HEK293 (cell line): ENCODE measurements at regions not wholly inside any gene's neighbourhood (a gene's known extent, or its start where the extent isn't known, plus 50 kb on each side); places are given as distances from the start of the nearest gene placed in this dataset.

Experiments used
- CTCF ChIA-PET: fragments of 350-600 bp; formaldehyde crosslinking; extraction: SDS; loops from one replicate; lab custom pipeline; 2021; ENCODE audit warnings: antibody characterized with exemption; lab: Yijun Ruan, JAX
- POLR2A ChIA-PET: fragments of 300-600 bp; formaldehyde crosslinking; extraction: SDS; loops from one replicate; lab custom pipeline; 2020; ENCODE audit warnings: antibody characterized with exemption, inconsistent platforms; lab: Yijun Ruan, JAX
- H3K27ac ChIP-seq: fragments of 200-500 bp; sonication (Bioruptor generic); 2 replicates; pipeline ENCODE4 v1.5.1; 2014; ENCODE audit warnings: low read depth, low read length, control low read depth, inconsistent platforms; ENCODE audit errors: extremely low read depth
- H3K36me3 ChIP-seq, 2 experiments: fragments of 200-500 bp in 1 of 2; sonication (Bioruptor generic) in 1 of 2; 1 replicate in 1 of 2; 2 replicates in 1 of 2; pipeline ENCODE4 v1.5.1; 2014 to 2017; ENCODE audit warnings: inconsistent platforms in 2 of 2, low read length in 2 of 2; ENCODE audit not compliant: control insufficient read depth in 2 of 2, insufficient read depth in 1 of 2
- H3K4me1 ChIP-seq: fragments of 200-500 bp; sonication (Bioruptor generic); 2 replicates; pipeline ENCODE4 v1.5.1; 2014; ENCODE audit warnings: mild to moderate bottlenecking, low read length, inconsistent platforms; ENCODE audit not compliant: control insufficient read depth, insufficient read depth
- H3K4me3 ChIP-seq: 2 replicates; pipeline ENCODE4 v1.5.1; 2011; ENCODE audit warnings: low read depth, mild to moderate bottlenecking, control low read depth, low read length, moderate library complexity
- H3K9me3 ChIP-seq: fragments of 200-500 bp; sonication (Bioruptor generic); 2 replicates; pipeline ENCODE4 v1.5.1; 2014; ENCODE audit warnings: low read depth, low read length, inconsistent platforms; ENCODE audit not compliant: control insufficient read depth, insufficient read depth
- GLIS1 ChIP-seq: fragments of 450-650 bp; formaldehyde crosslinking; IDR thresholded peaks from 2 replicates; pipeline ENCODE4 v1.5.1; 2016; ENCODE audit warnings: missing biosample characterization, missing genetic modification characterization
- KLF16 ChIP-seq: fragments of 450-650 bp; formaldehyde crosslinking; IDR thresholded peaks from 2 replicates; pipeline ENCODE4 v1.5.1; 2017; ENCODE audit warnings: missing biosample characterization, missing genetic modification characterization
- KLF8 ChIP-seq: fragments of 450-650 bp; formaldehyde crosslinking; IDR thresholded peaks from 2 replicates; pipeline ENCODE4 v1.5.1; 2016; ENCODE audit warnings: missing biosample characterization, missing genetic modification characterization
- SCRT2 ChIP-seq: fragments of 450-650 bp; formaldehyde crosslinking; IDR thresholded peaks from 2 replicates; pipeline ENCODE4 v1.5.1; 2016; ENCODE audit warnings: missing biosample characterization, missing genetic modification characterization
- ZBTB48 ChIP-seq: fragments of 450-650 bp; formaldehyde crosslinking; IDR thresholded peaks from 2 replicates; pipeline ENCODE4 v1.5.1; 2016; ENCODE audit warnings: missing biosample characterization, missing genetic modification characterization
- ZFP37 ChIP-seq: fragments of 450-650 bp; formaldehyde crosslinking; IDR thresholded peaks from 2 replicates; pipeline ENCODE4 v1.5.1; 2016; ENCODE audit warnings: missing biosample characterization, missing genetic modification characterization
- ZIC2 ChIP-seq: fragments of 450-650 bp; formaldehyde crosslinking; IDR thresholded peaks from 2 replicates; pipeline ENCODE4 v1.5.1; 2016; ENCODE audit warnings: missing biosample characterization, missing genetic modification characterization
- ZNF10 ChIP-seq: fragments of 450-650 bp; formaldehyde crosslinking; IDR thresholded peaks from 2 replicates; pipeline ENCODE4 v1.5.1; 2017; ENCODE audit warnings: missing biosample characterization, missing genetic modification characterization
- ZNF112 ChIP-seq: fragments of 450-650 bp; formaldehyde crosslinking; IDR thresholded peaks from 2 replicates; pipeline ENCODE4 v1.5.0; 2017; ENCODE audit warnings: missing biosample characterization, missing genetic modification characterization
- ZNF133 ChIP-seq: fragments of 450-650 bp; formaldehyde crosslinking; IDR thresholded peaks from 2 replicates; pipeline ENCODE4 v1.5.1; 2016; ENCODE audit warnings: missing biosample characterization, missing genetic modification characterization
- ZNF140 ChIP-seq: fragments of 450-650 bp; formaldehyde crosslinking; IDR thresholded peaks from 2 replicates; pipeline ENCODE4 v1.5.1; 2016; ENCODE audit warnings: missing biosample characterization, missing genetic modification characterization
- ZNF16 ChIP-seq: fragments of 450-650 bp; formaldehyde crosslinking; IDR thresholded peaks from 2 replicates; pipeline ENCODE4 v1.5.1; 2016; ENCODE audit warnings: low read depth, missing biosample characterization, missing genetic modification characterization
- ZNF174 ChIP-seq: fragments of 450-650 bp; formaldehyde crosslinking; IDR thresholded peaks from 2 replicates; pipeline ENCODE4 v1.5.0; 2017; ENCODE audit warnings: missing biosample characterization, mild to moderate bottlenecking, missing genetic modification characterization
- ZNF175 ChIP-seq: fragments of 450-650 bp; formaldehyde crosslinking; IDR thresholded peaks from 2 replicates; pipeline ENCODE4 v1.5.1; 2016; ENCODE audit warnings: missing biosample characterization, missing genetic modification characterization
- ZNF184 ChIP-seq: fragments of 450-650 bp; IDR thresholded peaks from 2 replicates; pipeline ENCODE4 v1.5.1; 2018; ENCODE audit warnings: missing biosample characterization, mild to moderate bottlenecking, missing genetic modification characterization
- ZNF341 ChIP-seq: fragments of 450-650 bp; formaldehyde crosslinking; IDR thresholded peaks from 2 replicates; pipeline ENCODE4; 2016; ENCODE audit warnings: low read depth, missing biosample characterization, missing genetic modification characterization
- ZNF37A ChIP-seq: fragments of 450-650 bp; IDR thresholded peaks from 2 replicates; pipeline ENCODE4 v1.5.1; 2018; ENCODE audit warnings: missing biosample characterization, missing genetic modification characterization
- ZNF48 ChIP-seq: fragments of 450-650 bp; formaldehyde crosslinking; IDR thresholded peaks from 2 replicates; pipeline ENCODE4 v1.5.1; 2016; ENCODE audit warnings: missing biosample characterization, missing genetic modification characterization
- ZNF501 ChIP-seq: fragments of 450-650 bp; formaldehyde crosslinking; IDR thresholded peaks from 2 replicates; pipeline ENCODE4 v1.5.1; 2016; ENCODE audit warnings: missing biosample characterization, missing genetic modification characterization
- ZNF561 ChIP-seq: fragments of 450-650 bp; IDR thresholded peaks from 2 replicates; pipeline ENCODE4 v1.5.1; 2018; ENCODE audit warnings: missing biosample characterization, missing genetic modification characterization, borderline replicate concordance
- ZNF624 ChIP-seq: fragments of 450-650 bp; formaldehyde crosslinking; IDR thresholded peaks from 2 replicates; pipeline ENCODE4 v1.5.1; 2017; ENCODE audit warnings: missing biosample characterization, missing genetic modification characterization
- ZNF654 ChIP-seq: fragments of 450-650 bp; formaldehyde crosslinking; IDR thresholded peaks from 2 replicates; pipeline ENCODE4 v1.5.1; 2016; ENCODE audit warnings: low read depth, missing biosample characterization, missing genetic modification characterization
- ZNF664 ChIP-seq: fragments of 450-650 bp; formaldehyde crosslinking; IDR thresholded peaks from 2 replicates; pipeline ENCODE4 v1.5.1; 2016; ENCODE audit warnings: missing biosample characterization, missing genetic modification characterization
- ZSCAN23 ChIP-seq: fragments of 450-650 bp; formaldehyde crosslinking; IDR thresholded peaks from 2 replicates; pipeline ENCODE4 v1.5.1; 2016; ENCODE audit warnings: missing biosample characterization, missing genetic modification characterization
- ZSCAN30 ChIP-seq: fragments of 450-650 bp; IDR thresholded peaks from 2 replicates; pipeline ENCODE4 v1.5.1; 2018; ENCODE audit warnings: missing biosample characterization, mild to moderate bottlenecking, missing genetic modification characterization, moderate library complexity
- TF ChIP-seq, protein P1 (sequence below): fragments of 450-650 bp; formaldehyde crosslinking; IDR thresholded peaks from 2 replicates; pipeline ENCODE4 v1.5.1; 2016; ENCODE audit warnings: missing biosample characterization, missing genetic modification characterization
- TF ChIP-seq, protein P2 (sequence below): IDR thresholded peaks from 2 replicates; pipeline ENCODE4 v1.6.1; 2011; ENCODE audit warnings: mild to moderate bottlenecking, low read depth, low read length, borderline replicate concordance
- TF ChIP-seq, protein P3 (sequence below): fragments of 450-650 bp; formaldehyde crosslinking; IDR thresholded peaks from 2 replicates; pipeline ENCODE4 v1.5.1; 2016; ENCODE audit warnings: missing biosample characterization, missing genetic modification characterization
- TF ChIP-seq, protein P4 (sequence below): fragments of 450-650 bp; formaldehyde crosslinking; IDR thresholded peaks from 2 replicates; pipeline ENCODE4 v1.5.1; 2016; ENCODE audit warnings: missing biosample characterization, missing genetic modification characterization

DNA sequence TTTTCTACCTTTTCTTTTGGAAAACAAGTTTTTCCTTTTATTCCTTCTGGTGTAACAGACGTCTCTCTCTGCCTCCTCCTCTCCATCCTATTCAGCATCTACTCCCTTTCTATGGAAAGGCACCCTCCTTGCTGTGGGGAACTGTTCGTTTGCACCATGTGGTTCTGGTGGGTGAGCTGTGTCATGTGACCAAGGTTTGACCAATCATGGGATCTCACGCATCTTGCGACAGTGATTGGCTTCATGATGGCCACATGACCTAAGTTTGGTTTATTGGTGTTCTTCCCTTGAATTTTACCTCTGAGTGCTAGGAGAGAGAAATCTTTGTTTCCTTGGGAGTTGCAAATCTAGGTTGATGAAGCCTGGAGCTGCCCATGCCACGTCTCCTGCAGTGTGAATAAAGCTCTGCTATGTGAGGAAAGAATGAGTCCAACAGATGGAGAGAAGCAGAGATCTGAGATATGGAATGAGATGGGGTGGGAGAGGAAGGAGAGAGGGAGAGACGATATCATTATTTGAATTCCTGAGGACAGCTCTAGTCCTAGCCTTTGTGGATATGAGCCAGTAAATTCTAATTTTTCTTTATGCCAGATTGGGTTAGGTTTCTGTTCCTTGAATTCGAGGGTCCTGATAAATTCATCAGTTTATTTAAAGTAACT, 178.8 kb upstream of the IL12B start:
- CTCF ChIA-PET, result interaction anchor here (0.7 kb wide), 1 partner anchor 55 kb away, joined by 3 read pairs; no protein-coding TSS in a partner anchor
- H3K9me3 ChIP-seq, result no peaks in the 10 kb centered on the region; the same call in 1 of the 2 replicates
- H3K4me1 ChIP-seq, result peaks cover 14% of the 10 kb centered on the region
- no peaks in the 10 kb centered on the region for H3K36me3 ChIP-seq
- no peak overlapping the region for H3K4me3 ChIP-seq
- POLR2A ChIA-PET, result no interaction called here
- TF ChIP-seq ZNF16, result no peak
- no peak for TF ChIP-seq ZNF561 (tag by site-specific recombination)
- no peak for TF ChIP-seq ZBTB48 (tag by site-specific recombination)
- TF ChIP-seq ZNF37A, result no peak
- TF ChIP-seq ZFP37 (tag by site-specific recombination), result no peak
- TF ChIP-seq ZNF664 (tag by site-specific recombination), result no peak
- TF ChIP-seq, protein P1, sequence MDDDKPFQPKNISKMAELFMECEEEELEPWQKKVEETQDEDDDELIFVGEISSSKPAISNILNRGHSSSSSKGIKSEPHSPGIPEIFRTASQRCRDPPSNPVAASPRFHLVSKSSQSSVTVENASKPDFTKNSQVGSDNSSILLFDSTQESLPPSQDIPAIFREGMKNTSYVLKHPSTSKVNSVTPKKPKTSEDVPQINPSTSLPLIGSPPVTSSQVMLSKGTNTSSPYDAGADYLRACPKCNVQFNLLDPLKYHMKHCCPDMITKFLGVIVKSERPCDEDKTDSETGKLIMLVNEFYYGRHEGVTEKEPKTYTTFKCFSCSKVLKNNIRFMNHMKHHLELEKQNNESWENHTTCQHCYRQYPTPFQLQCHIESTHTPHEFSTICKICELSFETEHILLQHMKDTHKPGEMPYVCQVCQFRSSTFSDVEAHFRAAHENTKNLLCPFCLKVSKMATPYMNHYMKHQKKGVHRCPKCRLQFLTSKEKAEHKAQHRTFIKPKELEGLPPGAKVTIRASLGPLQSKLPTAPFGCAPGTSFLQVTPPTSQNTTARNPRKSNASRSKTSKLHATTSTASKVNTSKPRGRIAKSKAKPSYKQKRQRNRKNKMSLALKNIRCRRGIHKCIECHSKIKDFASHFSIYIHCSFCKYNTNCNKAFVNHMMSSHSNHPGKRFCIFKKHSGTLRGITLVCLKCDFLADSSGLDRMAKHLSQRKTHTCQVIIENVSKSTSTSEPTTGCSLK (tag by site-specific recombination), result no peak
- no peak for TF ChIP-seq ZNF624 (tag by site-specific recombination)
- no peak for TF ChIP-seq KLF16
- TF ChIP-seq, protein P2, sequence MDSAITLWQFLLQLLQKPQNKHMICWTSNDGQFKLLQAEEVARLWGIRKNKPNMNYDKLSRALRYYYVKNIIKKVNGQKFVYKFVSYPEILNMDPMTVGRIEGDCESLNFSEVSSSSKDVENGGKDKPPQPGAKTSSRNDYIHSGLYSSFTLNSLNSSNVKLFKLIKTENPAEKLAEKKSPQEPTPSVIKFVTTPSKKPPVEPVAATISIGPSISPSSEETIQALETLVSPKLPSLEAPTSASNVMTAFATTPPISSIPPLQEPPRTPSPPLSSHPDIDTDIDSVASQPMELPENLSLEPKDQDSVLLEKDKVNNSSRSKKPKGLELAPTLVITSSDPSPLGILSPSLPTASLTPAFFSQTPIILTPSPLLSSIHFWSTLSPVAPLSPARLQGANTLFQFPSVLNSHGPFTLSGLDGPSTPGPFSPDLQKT, result no peak
- no peak for TF ChIP-seq ZNF140
- no peak overlapping the region for H3K27ac ChIP-seq

DNA sequence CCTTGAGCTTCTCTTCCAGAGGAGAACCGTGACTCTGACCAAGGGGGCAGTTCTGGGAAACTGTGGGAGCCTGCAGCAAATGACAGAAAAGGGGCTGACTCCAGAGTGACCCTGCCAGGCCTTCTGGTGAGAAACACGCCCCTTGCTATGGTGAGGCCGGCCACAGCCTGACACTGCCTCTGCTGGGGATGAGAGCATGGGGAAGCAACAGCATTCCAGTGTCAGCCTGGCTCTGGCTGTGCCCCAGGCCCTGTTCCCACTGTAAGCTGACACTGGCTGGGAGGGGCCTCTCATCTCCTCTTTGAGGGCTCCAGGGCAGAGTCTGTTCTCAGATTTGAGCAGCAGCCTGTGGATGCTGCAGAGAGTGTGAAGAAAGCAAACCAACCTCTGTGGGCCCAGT, 180.0 kb upstream of the IL12B start:
- POLR2A ChIA-PET, result no interaction called here
- H3K27ac ChIP-seq, result no peak overlapping the region

More for the DNA sequence above, 180.0 kb upstream of the IL12B start:
- Histone ChIP-seq H3K36me3 (no peaks in the 10 kb centered on the region), H3K9me3 (no peaks in the 10 kb centered on the region; the same call in 1 of the 2 replicates), H3K4me1 (peaks cover 7% of the 10 kb centered on the region), H3K4me3 (no peak overlapping the region)
- TF ChIP-seq ZNF654 (tag by site-specific recombination) (no peak), ZNF174 (tag by site-specific recombination) (no peak), ZNF341 (peak; percentile 38), ZSCAN30 (no peak), ZNF175 (tag by site-specific recombination) (no peak), ZIC2 (peak; percentile 29; the same call in 1 of the 2 replicates), ZNF184 (tag by site-specific recombination) (no peak), ZSCAN23 (tag by site-specific recombination) (no peak), ZNF10 (no peak), ZNF112 (tag by site-specific recombination) (no peak), ZNF133 (tag by site-specific recombination) (no peak), ZNF48 (tag by site-specific recombination) (no peak), GLIS1 (tag by site-specific recombination) (peak; percentile 44; the same call in 1 of the 2 replicates), SCRT2 (tag by site-specific recombination) (no peak), ZNF501 (no peak), KLF8 (no peak)
- TF ChIP-seq, protein P3, sequence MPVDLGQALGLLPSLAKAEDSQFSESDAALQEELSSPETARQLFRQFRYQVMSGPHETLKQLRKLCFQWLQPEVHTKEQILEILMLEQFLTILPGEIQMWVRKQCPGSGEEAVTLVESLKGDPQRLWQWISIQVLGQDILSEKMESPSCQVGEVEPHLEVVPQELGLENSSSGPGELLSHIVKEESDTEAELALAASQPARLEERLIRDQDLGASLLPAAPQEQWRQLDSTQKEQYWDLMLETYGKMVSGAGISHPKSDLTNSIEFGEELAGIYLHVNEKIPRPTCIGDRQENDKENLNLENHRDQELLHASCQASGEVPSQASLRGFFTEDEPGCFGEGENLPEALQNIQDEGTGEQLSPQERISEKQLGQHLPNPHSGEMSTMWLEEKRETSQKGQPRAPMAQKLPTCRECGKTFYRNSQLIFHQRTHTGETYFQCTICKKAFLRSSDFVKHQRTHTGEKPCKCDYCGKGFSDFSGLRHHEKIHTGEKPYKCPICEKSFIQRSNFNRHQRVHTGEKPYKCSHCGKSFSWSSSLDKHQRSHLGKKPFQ, result no peak
- TF ChIP-seq, protein P4, sequence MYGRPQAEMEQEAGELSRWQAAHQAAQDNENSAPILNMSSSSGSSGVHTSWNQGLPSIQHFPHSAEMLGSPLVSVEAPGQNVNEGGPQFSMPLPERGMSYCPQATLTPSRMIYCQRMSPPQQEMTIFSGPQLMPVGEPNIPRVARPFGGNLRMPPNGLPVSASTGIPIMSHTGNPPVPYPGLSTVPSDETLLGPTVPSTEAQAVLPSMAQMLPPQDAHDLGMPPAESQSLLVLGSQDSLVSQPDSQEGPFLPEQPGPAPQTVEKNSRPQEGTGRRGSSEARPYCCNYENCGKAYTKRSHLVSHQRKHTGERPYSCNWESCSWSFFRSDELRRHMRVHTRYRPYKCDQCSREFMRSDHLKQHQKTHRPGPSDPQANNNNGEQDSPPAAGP (tag by site-specific recombination), result no peak
- CTCF ChIA-PET, result interaction anchor here (0.8 kb wide), 1 partner anchor 65 kb away, joined by 3 read pairs; no protein-coding TSS in a partner anchor
